WTC11 (cell line): ENCODE measurements at regions not wholly inside any gene's neighbourhood (a gene's known extent, or its start where the extent isn't known, plus 50 kb on each side); places are given as distances from the start of the nearest gene placed in this dataset.

ENCODE experiments used
- ATAC-seq: fragments of 200-7000 bp; cut with Tn5 transposase; 2 replicates; pipeline ENCODE4 v1.10.0; 2021; ENCODE audit warnings: mild to moderate bottlenecking, moderate library complexity
- CTCF ChIA-PET: fragments of 300-600 bp; sonication (Branson Sonifier 250); formaldehyde crosslinking; loops from one replicate; lab custom pipeline; 2021; ENCODE audit warnings: antibody characterized with exemption; lab: Charles Lee
- POLR2A ChIA-PET: fragments of 350-600 bp; sonication (Branson Sonifier 250); formaldehyde crosslinking; loops from one replicate; lab custom pipeline; 2021; ENCODE audit warnings: antibody characterized with exemption; lab: Charles Lee
- DNase-seq: peaks from one replicate; pipeline ENCODE4 v3.0.0; 2021; ENCODE audit warnings: low spot score
- H3K27ac Mint-ChIP-seq: 2 replicates; pipeline ENCODE4 v1.8.0; 2021; ENCODE audit warnings: mixed read lengths
- H3K27me3 Mint-ChIP-seq: 2 replicates; pipeline ENCODE4 v1.8.0; 2021; ENCODE audit warnings: low read depth, mild to moderate bottlenecking, moderate library complexity, mixed read lengths
- H3K36me3 Mint-ChIP-seq: 2 replicates; pipeline ENCODE4 v1.8.0; 2021; ENCODE audit warnings: mixed read lengths
- H3K4me1 Mint-ChIP-seq: 2 replicates; pipeline ENCODE4 v1.8.0; 2022; ENCODE audit warnings: mixed read lengths
- H3K4me3 Mint-ChIP-seq: 2 replicates; pipeline ENCODE4 v1.8.0; 2021; ENCODE audit warnings: mild to moderate bottlenecking, moderate library complexity, mixed read lengths
- H3K9me3 Mint-ChIP-seq: 2 replicates; pipeline ENCODE4 v1.8.0; 2021; ENCODE audit warnings: mixed read lengths
- ATF1 ChIP-seq: sonication (generic); formaldehyde crosslinking; IDR thresholded peaks from 2 replicates; pipeline ENCODE4 v1.8.1; 2023; ENCODE audit warnings: mild to moderate bottlenecking, moderate library complexity, missing genetic modification reagents
- ELF4 ChIP-seq: sonication (generic); formaldehyde crosslinking; IDR thresholded peaks from 2 replicates; pipeline ENCODE4 v1.8.1; 2022; ENCODE audit warnings: low read depth, mild to moderate bottlenecking, moderate library complexity, missing genetic modification reagents
- GRHL2 ChIP-seq: fragments of 250-450 bp; sonication (Bioruptor Pico); IDR thresholded peaks from 2 replicates; pipeline ENCODE4 v1.8.0; 2022; ENCODE audit warnings: mild to moderate bottlenecking, moderate library complexity; ENCODE audit not compliant: insufficient replicate concordance, severe bottlenecking
- GTF2I ChIP-seq: fragments of 250-450 bp; sonication (Bioruptor Pico); conservative IDR thresholded peaks from 2 replicates; pipeline ENCODE4 v1.4.0; 2021; ENCODE audit warnings: mild to moderate bottlenecking
- JAZF1 ChIP-seq: fragments of 250-450 bp; sonication (Bioruptor Pico); IDR thresholded peaks from 2 replicates; pipeline ENCODE4 v1.9.0; 2021; ENCODE audit warnings: moderate library complexity, mild to moderate bottlenecking, inconsistent platforms
- NFE2L1 ChIP-seq: sonication (generic); formaldehyde crosslinking; IDR thresholded peaks from 2 replicates; pipeline ENCODE4 v1.8.1; 2023; ENCODE audit warnings: missing genetic modification reagents
- NR2C2 ChIP-seq: sonication (generic); formaldehyde crosslinking; IDR thresholded peaks from 2 replicates; pipeline ENCODE4 v1.8.0; 2022; ENCODE audit warnings: mild to moderate bottlenecking, missing genetic modification reagents
- RELA ChIP-seq: sonication (generic); formaldehyde crosslinking; IDR thresholded peaks from 2 replicates; pipeline ENCODE4 v1.8.1; 2022; ENCODE audit warnings: missing genetic modification reagents, mild to moderate bottlenecking, borderline replicate concordance
- TF ChIP-seq, protein P1 (sequence below): fragments of 250-450 bp; sonication (Bioruptor Pico); IDR thresholded peaks from 2 replicates; pipeline ENCODE4 v2.1.2; 2022; ENCODE audit warnings: mild to moderate bottlenecking, moderate library complexity
- TF ChIP-seq, protein P2 (sequence below): sonication (generic); formaldehyde crosslinking; IDR thresholded peaks from 2 replicates; pipeline ENCODE4 v1.8.1; 2023; ENCODE audit warnings: mild to moderate bottlenecking, missing genetic modification reagents
- TF ChIP-seq, protein P3 (sequence below): sonication (generic); formaldehyde crosslinking; conservative IDR thresholded peaks from 2 replicates; pipeline ENCODE4 v1.8.1; 2022; ENCODE audit warnings: mild to moderate bottlenecking, missing genetic modification reagents
- TF ChIP-seq, protein P4 (sequence below): fragments of 250-450 bp; sonication (Bioruptor Pico); IDR thresholded peaks from 2 replicates; pipeline ENCODE4 v1.8.0; 2021; ENCODE audit warnings: mild to moderate bottlenecking
- TF ChIP-seq, protein P5 (sequence below): sonication (generic); formaldehyde crosslinking; IDR thresholded peaks from 2 replicates; pipeline ENCODE4 v1.8.1; 2023; ENCODE audit warnings: mild to moderate bottlenecking, missing genetic modification reagents, moderate library complexity
- TF ChIP-seq, protein P6 (sequence below): sonication (generic); formaldehyde crosslinking; IDR thresholded peaks from 2 replicates; pipeline ENCODE4 v1.8.1; 2022; ENCODE audit warnings: low read depth, mild to moderate bottlenecking, moderate library complexity, missing genetic modification reagents, borderline replicate concordance
- TF ChIP-seq, protein P7 (sequence below): sonication (generic); formaldehyde crosslinking; IDR thresholded peaks from 2 replicates; pipeline ENCODE4 v1.8.1; 2023; ENCODE audit warnings: mild to moderate bottlenecking, missing genetic modification reagents, moderate library complexity
- TF ChIP-seq, protein P8 (sequence below): sonication (generic); formaldehyde crosslinking; IDR thresholded peaks from 2 replicates; pipeline ENCODE4 v1.8.1; 2022; ENCODE audit warnings: mild to moderate bottlenecking, missing genetic modification reagents, moderate library complexity, borderline replicate concordance
- TF ChIP-seq, protein P9 (sequence below): sonication (generic); formaldehyde crosslinking; IDR thresholded peaks from 2 replicates; pipeline ENCODE4 v1.8.1; 2023; ENCODE audit warnings: mild to moderate bottlenecking, moderate library complexity, missing genetic modification reagents
- TF ChIP-seq, protein P10 (sequence below): fragments of 250-450 bp; sonication (Bioruptor Pico); IDR thresholded peaks from 2 replicates; pipeline ENCODE4 v1.9.0; 2021; ENCODE audit warnings: mild to moderate bottlenecking, borderline replicate concordance

DNA sequence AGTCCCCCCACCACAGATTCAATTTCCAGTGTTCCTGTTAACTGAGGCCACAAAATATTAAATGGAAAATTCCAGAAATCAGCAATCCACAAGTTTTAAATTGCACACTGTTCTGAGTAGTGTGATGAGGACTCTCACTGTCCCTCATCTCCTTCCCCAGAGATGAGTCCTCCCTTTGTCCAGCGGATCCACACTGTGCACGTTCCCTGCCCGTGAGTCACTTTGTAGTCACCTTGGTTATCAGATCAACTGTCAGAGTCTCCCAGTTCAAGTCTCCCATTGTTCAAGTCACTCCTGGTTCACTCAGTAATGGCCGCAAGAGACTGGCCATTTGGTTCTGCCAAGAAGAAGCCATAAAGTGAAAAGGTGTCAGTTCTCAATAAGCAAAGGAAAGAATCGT is 168.6 kb upstream of the AFDN start (continued):
- TF ChIP-seq, protein P1, sequence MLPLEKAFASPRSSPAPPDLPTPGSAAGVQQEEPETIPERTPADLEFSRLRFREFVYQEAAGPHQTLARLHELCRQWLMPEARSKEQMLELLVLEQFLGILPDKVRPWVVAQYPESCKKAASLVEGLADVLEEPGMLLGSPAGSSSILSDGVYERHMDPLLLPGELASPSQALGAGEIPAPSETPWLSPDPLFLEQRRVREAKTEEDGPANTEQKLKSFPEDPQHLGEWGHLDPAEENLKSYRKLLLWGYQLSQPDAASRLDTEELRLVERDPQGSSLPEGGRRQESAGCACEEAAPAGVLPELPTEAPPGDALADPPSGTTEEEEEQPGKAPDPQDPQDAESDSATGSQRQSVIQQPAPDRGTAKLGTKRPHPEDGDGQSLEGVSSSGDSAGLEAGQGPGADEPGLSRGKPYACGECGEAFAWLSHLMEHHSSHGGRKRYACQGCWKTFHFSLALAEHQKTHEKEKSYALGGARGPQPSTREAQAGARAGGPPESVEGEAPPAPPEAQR (CRISPR knock-in tag) = no peak
- TF ChIP-seq, protein P2, sequence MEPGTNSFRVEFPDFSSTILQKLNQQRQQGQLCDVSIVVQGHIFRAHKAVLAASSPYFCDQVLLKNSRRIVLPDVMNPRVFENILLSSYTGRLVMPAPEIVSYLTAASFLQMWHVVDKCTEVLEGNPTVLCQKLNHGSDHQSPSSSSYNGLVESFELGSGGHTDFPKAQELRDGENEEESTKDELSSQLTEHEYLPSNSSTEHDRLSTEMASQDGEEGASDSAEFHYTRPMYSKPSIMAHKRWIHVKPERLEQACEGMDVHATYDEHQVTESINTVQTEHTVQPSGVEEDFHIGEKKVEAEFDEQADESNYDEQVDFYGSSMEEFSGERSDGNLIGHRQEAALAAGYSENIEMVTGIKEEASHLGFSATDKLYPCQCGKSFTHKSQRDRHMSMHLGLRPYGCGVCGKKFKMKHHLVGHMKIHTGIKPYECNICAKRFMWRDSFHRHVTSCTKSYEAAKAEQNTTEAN = no peak

DNA sequence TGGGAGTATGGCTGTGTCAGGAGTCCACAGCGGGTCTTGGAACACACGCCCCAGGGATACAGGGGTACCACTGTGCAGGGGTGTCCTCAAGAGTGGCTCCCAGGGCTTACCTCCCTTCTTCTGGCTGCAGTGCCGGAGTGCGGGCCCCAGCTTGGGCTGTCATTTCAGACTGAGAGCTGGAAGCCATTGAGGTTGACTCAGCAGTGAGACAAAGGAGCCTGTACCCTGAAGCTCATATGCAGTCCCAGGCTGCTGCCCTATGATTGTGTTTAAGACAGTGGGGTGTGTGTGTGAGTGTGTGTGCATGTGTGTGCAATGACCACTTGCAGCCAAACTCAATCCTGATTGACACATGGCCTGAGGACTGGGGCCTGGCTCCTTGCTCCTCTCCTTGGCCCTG is 167.7 kb upstream of the AFDN start:
- no peaks in the 10 kb centered on the region for H3K27me3 Mint-ChIP-seq
- no peaks in the 10 kb centered on the region for H3K4me1 Mint-ChIP-seq
- H3K9me3 Mint-ChIP-seq = peaks cover 4% of the 10 kb centered on the region
- CTCF ChIA-PET = no interaction called here
- POLR2A ChIA-PET = no interaction called here
- H3K4me3 Mint-ChIP-seq = no peak overlapping the region
- H3K36me3 Mint-ChIP-seq = no peaks in the 10 kb centered on the region
- H3K27ac Mint-ChIP-seq = no peak overlapping the region
- no peak for DNase-seq
- TF ChIP-seq ATF1 = no peak
- TF ChIP-seq GTF2I (CRISPR knock-in tag) = no peak
- TF ChIP-seq NFE2L1 (CRISPR knock-in tag) = no peak
- no peak for TF ChIP-seq NR2C2 (CRISPR knock-in tag)
- TF ChIP-seq, protein P3, sequence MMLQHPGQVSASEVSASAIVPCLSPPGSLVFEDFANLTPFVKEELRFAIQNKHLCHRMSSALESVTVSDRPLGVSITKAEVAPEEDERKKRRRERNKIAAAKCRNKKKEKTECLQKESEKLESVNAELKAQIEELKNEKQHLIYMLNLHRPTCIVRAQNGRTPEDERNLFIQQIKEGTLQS (CRISPR knock-in tag) = no peak
- TF ChIP-seq, all 79 proteins: peak for 0
- ATAC-seq = no peak

DNA sequence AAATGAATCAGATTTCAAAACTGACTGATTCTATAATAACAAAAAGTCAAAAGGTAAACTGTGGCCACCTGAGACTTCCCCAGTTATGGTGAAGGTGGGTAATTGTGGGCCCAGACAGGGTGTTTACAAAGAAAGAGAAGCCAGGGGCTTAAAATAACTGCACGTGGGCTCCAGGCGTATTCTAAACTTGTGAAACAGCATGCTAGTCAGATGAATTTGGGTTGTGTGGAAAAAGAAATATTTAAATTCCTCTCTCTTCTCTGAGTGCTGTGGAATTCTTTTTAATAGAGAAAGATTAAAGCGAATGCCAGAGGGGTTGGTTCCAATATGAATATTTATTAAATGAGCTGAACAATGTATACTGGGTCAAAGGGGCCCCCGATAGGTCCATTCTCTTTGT is 166.3 kb upstream of the AFDN start:
- Mint-ChIP-seq H3K4me3 (no peak overlapping the region), H3K9me3 (peaks cover 4% of the 10 kb centered on the region), H3K4me1 (no peaks in the 10 kb centered on the region), H3K27me3 (no peaks in the 10 kb centered on the region), H3K27ac (no peak overlapping the region), H3K36me3 (no peaks in the 10 kb centered on the region)
- CTCF ChIA-PET = no interaction called here
- no peak for DNase-seq
- POLR2A ChIA-PET = no interaction called here
- TF ChIP-seq NFE2L1 (CRISPR knock-in tag) = no peak
- no peak for TF ChIP-seq GRHL2 (CRISPR knock-in tag)
- TF ChIP-seq, protein P4, sequence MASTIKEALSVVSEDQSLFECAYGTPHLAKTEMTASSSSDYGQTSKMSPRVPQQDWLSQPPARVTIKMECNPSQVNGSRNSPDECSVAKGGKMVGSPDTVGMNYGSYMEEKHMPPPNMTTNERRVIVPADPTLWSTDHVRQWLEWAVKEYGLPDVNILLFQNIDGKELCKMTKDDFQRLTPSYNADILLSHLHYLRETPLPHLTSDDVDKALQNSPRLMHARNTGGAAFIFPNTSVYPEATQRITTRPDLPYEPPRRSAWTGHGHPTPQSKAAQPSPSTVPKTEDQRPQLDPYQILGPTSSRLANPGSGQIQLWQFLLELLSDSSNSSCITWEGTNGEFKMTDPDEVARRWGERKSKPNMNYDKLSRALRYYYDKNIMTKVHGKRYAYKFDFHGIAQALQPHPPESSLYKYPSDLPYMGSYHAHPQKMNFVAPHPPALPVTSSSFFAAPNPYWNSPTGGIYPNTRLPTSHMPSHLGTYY (CRISPR knock-in tag) = no peak
- TF ChIP-seq, protein P5, sequence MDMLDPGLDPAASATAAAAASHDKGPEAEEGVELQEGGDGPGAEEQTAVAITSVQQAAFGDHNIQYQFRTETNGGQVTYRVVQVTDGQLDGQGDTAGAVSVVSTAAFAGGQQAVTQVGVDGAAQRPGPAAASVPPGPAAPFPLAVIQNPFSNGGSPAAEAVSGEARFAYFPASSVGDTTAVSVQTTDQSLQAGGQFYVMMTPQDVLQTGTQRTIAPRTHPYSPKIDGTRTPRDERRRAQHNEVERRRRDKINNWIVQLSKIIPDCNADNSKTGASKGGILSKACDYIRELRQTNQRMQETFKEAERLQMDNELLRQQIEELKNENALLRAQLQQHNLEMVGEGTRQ (CRISPR knock-in tag) = no peak
- TF ChIP-seq, protein P6, sequence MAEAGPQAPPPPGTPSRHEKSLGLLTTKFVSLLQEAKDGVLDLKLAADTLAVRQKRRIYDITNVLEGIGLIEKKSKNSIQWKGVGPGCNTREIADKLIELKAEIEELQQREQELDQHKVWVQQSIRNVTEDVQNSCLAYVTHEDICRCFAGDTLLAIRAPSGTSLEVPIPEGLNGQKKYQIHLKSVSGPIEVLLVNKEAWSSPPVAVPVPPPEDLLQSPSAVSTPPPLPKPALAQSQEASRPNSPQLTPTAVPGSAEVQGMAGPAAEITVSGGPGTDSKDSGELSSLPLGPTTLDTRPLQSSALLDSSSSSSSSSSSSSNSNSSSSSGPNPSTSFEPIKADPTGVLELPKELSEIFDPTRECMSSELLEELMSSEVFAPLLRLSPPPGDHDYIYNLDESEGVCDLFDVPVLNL (CRISPR knock-in tag) = no peak
- no peak for TF ChIP-seq RELA
- TF ChIP-seq ELF4 = no peak
- TF ChIP-seq, protein P7, sequence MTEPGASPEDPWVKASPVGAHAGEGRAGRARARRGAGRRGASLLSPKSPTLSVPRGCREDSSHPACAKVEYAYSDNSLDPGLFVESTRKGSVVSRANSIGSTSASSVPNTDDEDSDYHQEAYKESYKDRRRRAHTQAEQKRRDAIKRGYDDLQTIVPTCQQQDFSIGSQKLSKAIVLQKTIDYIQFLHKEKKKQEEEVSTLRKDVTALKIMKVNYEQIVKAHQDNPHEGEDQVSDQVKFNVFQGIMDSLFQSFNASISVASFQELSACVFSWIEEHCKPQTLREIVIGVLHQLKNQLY (CRISPR knock-in tag) = no peak
- no peak for TF ChIP-seq JAZF1 (CRISPR knock-in tag)
- TF ChIP-seq, protein P8, sequence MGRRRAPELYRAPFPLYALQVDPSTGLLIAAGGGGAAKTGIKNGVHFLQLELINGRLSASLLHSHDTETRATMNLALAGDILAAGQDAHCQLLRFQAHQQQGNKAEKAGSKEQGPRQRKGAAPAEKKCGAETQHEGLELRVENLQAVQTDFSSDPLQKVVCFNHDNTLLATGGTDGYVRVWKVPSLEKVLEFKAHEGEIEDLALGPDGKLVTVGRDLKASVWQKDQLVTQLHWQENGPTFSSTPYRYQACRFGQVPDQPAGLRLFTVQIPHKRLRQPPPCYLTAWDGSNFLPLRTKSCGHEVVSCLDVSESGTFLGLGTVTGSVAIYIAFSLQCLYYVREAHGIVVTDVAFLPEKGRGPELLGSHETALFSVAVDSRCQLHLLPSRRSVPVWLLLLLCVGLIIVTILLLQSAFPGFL = no peak
- TF ChIP-seq, protein P9, sequence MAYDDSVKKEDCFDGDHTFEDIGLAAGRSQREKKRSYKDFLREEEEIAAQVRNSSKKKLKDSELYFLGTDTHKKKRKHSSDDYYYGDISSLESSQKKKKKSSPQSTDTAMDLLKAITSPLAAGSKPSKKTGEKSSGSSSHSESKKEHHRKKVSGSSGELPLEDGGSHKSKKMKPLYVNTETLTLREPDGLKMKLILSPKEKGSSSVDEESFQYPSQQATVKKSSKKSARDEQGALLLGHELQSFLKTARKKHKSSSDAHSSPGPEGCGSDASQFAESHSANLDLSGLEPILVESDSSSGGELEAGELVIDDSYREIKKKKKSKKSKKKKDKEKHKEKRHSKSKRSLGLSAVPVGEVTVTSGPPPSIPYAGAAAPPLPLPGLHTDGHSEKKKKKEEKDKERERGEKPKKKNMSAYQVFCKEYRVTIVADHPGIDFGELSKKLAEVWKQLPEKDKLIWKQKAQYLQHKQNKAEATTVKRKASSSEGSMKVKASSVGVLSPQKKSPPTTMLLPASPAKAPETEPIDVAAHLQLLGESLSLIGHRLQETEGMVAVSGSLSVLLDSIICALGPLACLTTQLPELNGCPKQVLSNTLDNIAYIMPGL = no peak
- TF ChIP-seq, protein P10, sequence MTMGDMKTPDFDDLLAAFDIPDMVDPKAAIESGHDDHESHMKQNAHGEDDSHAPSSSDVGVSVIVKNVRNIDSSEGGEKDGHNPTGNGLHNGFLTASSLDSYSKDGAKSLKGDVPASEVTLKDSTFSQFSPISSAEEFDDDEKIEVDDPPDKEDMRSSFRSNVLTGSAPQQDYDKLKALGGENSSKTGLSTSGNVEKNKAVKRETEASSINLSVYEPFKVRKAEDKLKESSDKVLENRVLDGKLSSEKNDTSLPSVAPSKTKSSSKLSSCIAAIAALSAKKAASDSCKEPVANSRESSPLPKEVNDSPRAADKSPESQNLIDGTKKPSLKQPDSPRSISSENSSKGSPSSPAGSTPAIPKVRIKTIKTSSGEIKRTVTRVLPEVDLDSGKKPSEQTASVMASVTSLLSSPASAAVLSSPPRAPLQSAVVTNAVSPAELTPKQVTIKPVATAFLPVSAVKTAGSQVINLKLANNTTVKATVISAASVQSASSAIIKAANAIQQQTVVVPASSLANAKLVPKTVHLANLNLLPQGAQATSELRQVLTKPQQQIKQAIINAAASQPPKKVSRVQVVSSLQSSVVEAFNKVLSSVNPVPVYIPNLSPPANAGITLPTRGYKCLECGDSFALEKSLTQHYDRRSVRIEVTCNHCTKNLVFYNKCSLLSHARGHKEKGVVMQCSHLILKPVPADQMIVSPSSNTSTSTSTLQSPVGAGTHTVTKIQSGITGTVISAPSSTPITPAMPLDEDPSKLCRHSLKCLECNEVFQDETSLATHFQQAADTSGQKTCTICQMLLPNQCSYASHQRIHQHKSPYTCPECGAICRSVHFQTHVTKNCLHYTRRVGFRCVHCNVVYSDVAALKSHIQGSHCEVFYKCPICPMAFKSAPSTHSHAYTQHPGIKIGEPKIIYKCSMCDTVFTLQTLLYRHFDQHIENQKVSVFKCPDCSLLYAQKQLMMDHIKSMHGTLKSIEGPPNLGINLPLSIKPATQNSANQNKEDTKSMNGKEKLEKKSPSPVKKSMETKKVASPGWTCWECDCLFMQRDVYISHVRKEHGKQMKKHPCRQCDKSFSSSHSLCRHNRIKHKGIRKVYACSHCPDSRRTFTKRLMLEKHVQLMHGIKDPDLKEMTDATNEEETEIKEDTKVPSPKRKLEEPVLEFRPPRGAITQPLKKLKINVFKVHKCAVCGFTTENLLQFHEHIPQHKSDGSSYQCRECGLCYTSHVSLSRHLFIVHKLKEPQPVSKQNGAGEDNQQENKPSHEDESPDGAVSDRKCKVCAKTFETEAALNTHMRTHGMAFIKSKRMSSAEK = no peak
- ATAC-seq = no peak
